ENCODE measurements at regions not wholly inside any gene's neighbourhood (a gene's known extent, or its start where the extent isn't known, plus 50 kb on each side); places are given as distances from the start of the nearest gene placed in this dataset.

GRCh38 chr2:216320852-216321251 is 51.4 kb downstream of the MARCHF4 start:
- H3K36me3 ChIP-seq, result no peaks in the 10 kb centered on the region
- TF ChIP-seq CTCF (IDR thresholded peaks at IDR 0.05; ENCODE audit: low read depth, low read length), result no peak
- no peaks in the 10 kb centered on the region for H3K27me3 ChIP-seq (ENCODE audit: insufficient read depth, low read depth, severe bottlenecking)
- H3K27ac ChIP-seq, result no peak overlapping the region
- no peaks in the 10 kb centered on the region for H3K9me3 ChIP-seq (ENCODE audit: severe bottlenecking)
- DNase-seq, result no peak
- no peak overlapping the region for H3K4me3 ChIP-seq (ENCODE audit: low read depth, low read length)

GRCh38 chr2:216319771-216320170 is 52.5 kb downstream of the MARCHF4 start:
- H3K27me3 ChIP-seq (ENCODE audit: insufficient read depth, low read depth, severe bottlenecking), result no peaks in the 10 kb centered on the region
- H3K9me3 ChIP-seq (ENCODE audit: severe bottlenecking), result no peaks in the 10 kb centered on the region
- no peak overlapping the region for H3K4me3 ChIP-seq (ENCODE audit: low read depth, low read length)
- no peak overlapping the region for H3K27ac ChIP-seq
- DNase-seq, result no peak
- no peak for TF ChIP-seq CTCF (IDR thresholded peaks at IDR 0.05; ENCODE audit: low read depth, low read length)
- no peaks in the 10 kb centered on the region for H3K36me3 ChIP-seq

- H3K36me3 ChIP-seq, result no peaks in the 10 kb centered on the region
- H3K9me3 ChIP-seq (ENCODE audit: severe bottlenecking), result no peaks in the 10 kb centered on the region
- no peak for DNase-seq
- H3K27me3 ChIP-seq (ENCODE audit: insufficient read depth, low read depth, severe bottlenecking), result no peaks in the 10 kb centered on the region
- no peak for TF ChIP-seq CTCF (IDR thresholded peaks at IDR 0.05; ENCODE audit: low read depth, low read length)
- H3K27ac ChIP-seq, result no peak overlapping the region
- H3K4me3 ChIP-seq (ENCODE audit: low read depth, low read length), result no peak overlapping the region
These were observed 53.8 kb downstream of the MARCHF4 start for GRCh38 chr2:216318521-216318874.

GRCh38 chr2:216317831-216318520 is 54.3 kb downstream of the MARCHF4 start:
- no peak overlapping the region for H3K27ac ChIP-seq
- H3K4me3 ChIP-seq (ENCODE audit: low read depth, low read length), result no peak overlapping the region
- H3K27me3 ChIP-seq (ENCODE audit: insufficient read depth, low read depth, severe bottlenecking), result no peaks in the 10 kb centered on the region
- no peak for TF ChIP-seq CTCF (IDR thresholded peaks at IDR 0.05; ENCODE audit: low read depth, low read length)
- no peak for DNase-seq
- no peaks in the 10 kb centered on the region for H3K36me3 ChIP-seq
- H3K9me3 ChIP-seq (ENCODE audit: severe bottlenecking), result no peaks in the 10 kb centered on the region

- DNase-seq, result no peak
- no peaks in the 10 kb centered on the region for H3K36me3 ChIP-seq
- H3K27ac ChIP-seq, result no peak overlapping the region
- H3K4me3 ChIP-seq (ENCODE audit: low read depth, low read length), result no peak overlapping the region
- H3K9me3 ChIP-seq (ENCODE audit: severe bottlenecking), result no peaks in the 10 kb centered on the region
- TF ChIP-seq CTCF (IDR thresholded peaks at IDR 0.05; ENCODE audit: low read depth, low read length), result no peak
- H3K27me3 ChIP-seq (ENCODE audit: insufficient read depth, low read depth, severe bottlenecking), result no peaks in the 10 kb centered on the region
These were observed 55.5 kb downstream of the MARCHF4 start for GRCh38 chr2:216316743-216317142.

Data from WERI-Rb-1 (cell line).